Naive thymus-derived CD8-positive, alpha-beta T cell (primary cell): ENCODE measurements at regions not wholly inside any gene's neighbourhood (a gene's known extent, or its start where the extent isn't known, plus 50 kb on each side); places are given as distances from the start of the nearest gene placed in this dataset.
"Not testable (repeated sequence)": the region's sequence is repeated elsewhere in the genome, so short reads cannot be mapped to it uniquely, and the experiment has no call there.

Source experiments
- ATAC-seq, 2 donors: fragments of 150-1000 bp; cut with Tn5 transposase in 1 of 2; sonication (Bioruptor Pico), chemical (Tn5 transposase) in 1 of 2; 1 replicate in 1 of 2; 2 replicates in 1 of 2; pipeline ENCODE4 v1.10.0; 2021; ENCODE audit warnings: mild to moderate bottlenecking in 2 of 2, moderate library complexity in 2 of 2
- POLR2A ChIA-PET: fragments of 350-600 bp; sonication (Branson Sonifier 250); formaldehyde crosslinking; loops from one replicate; lab custom pipeline; 2021; ENCODE audit warnings: antibody characterized with exemption; lab: Charles Lee
- DNase-seq, 10 donors: peaks; one replicate each; pipeline versions ENCODE4 v3.0.0 to v3.0.0-alpha.2; 2020 to 2022
- H3K27ac Mint-ChIP-seq, 10 donors: one replicate each; pipeline ENCODE4 v1.8.0; 2020 to 2022; ENCODE audit warnings: mild to moderate bottlenecking in 10 of 10, mixed read lengths in 10 of 10, moderate library complexity in 4 of 10, inconsistent platforms in 1 of 10
- H3K27me3 Mint-ChIP-seq, 5 donors: one replicate each; pipeline ENCODE4 v1.8.0; 2021 to 2022; ENCODE audit warnings: mixed read lengths in 5 of 5
- H3K36me3 Mint-ChIP-seq, 3 donors: one replicate each; pipeline ENCODE4 v1.8.0; 2020 to 2022; ENCODE audit warnings: mixed read lengths in 3 of 3, mild to moderate bottlenecking in 2 of 3, inconsistent platforms in 1 of 3
- H3K4me1 Mint-ChIP-seq, 4 donors: one replicate each; pipeline ENCODE4 v1.8.0; 2021 to 2022; ENCODE audit warnings: mixed read lengths in 4 of 4
- H3K4me3 Mint-ChIP-seq, 10 donors: one replicate each; pipeline ENCODE4 v1.8.0; 2020 to 2022; ENCODE audit warnings: mild to moderate bottlenecking in 10 of 10, mixed read lengths in 10 of 10, moderate library complexity in 6 of 10, inconsistent platforms in 1 of 10
- H3K9me3 Mint-ChIP-seq, 9 donors: one replicate each; pipeline ENCODE4 v1.8.0; 2020 to 2022; ENCODE audit warnings: mixed read lengths in 9 of 9, mild to moderate bottlenecking in 3 of 9, inconsistent platforms in 1 of 9, moderate library complexity in 1 of 9

DNA sequence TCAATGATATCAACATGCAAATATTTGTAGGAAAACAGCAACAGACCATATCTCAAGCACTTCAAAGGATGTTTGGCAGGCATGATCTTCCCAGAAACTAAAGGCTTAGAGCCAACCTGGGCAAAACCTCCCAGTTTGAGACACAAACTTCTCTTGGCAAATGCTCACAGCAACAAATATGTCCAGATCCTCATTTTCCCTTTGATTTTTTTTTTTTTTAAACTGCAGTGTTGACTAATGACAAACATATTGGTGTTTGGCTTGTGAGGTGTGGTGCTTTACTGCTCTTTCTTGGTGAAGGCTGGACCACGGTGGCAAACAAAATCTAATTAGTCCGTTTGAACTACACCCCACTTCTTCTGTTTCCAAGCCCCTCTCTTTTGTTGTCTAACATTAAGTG lies 87.2 kb downstream of the EBLN2 start:
- Mint-ChIP-seq H3K4me1 (no peaks in the 10 kb centered on the region), H3K9me3 (no peaks in the 10 kb centered on the region), H3K27ac (no peak overlapping the region), H3K4me3 (no peak overlapping the region), H3K27me3 (peaks cover 0 to 8% (median 5%) of the 10 kb centered on the region in 5 donors), H3K36me3 (no peaks in the 10 kb centered on the region)
- ATAC-seq: no peak
- POLR2A ChIA-PET: no interaction called here
- no peak for DNase-seq

DNA sequence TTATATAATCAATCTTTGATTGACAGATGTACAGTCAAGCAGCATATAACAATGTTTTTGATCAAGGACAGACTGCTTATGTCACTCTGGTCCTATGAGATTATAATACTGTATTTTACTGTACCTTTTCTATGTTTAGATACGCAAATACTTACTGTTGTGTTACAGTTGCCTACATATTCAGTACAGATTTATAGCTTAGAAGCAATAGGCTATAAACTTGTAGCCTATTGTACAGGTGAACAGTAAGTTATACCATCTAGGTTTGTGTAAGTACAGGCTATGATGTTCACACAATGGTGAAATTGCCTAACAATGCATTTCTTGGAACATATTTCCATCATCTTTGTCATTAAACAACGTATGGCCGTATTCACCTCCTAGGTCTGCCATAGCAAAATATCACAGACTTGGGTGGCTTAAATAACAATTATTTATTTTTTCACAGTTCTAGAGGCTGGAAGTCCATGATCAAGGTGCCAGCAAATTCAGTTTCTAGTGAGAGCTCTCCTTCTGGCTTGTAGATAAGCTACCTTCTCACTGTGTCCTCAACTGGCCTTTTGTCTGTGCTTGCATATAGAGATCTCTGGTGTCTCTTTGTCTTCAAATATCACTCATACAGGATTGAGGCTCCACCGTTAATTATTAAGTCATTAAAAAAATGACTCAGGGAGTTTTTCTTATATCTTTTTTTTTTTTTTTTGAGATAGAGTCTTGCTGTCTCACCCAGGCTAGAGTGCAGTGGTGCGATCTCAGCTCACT lies 89.1 kb downstream of the EBLN2 start:
- Mint-ChIP-seq H3K9me3 (no peaks in the 10 kb centered on the region), H3K27me3 (peaks cover 1 to 21% (median 8%) of the 10 kb centered on the region in 5 donors), H3K27ac (no peak overlapping the region), H3K4me1 (no peaks in the 10 kb centered on the region), H3K4me3 (no peak overlapping the region), H3K36me3 (no peaks in the 10 kb centered on the region)
- no peak for ATAC-seq
- no peak for DNase-seq
- POLR2A ChIA-PET: no interaction called here

DNA sequence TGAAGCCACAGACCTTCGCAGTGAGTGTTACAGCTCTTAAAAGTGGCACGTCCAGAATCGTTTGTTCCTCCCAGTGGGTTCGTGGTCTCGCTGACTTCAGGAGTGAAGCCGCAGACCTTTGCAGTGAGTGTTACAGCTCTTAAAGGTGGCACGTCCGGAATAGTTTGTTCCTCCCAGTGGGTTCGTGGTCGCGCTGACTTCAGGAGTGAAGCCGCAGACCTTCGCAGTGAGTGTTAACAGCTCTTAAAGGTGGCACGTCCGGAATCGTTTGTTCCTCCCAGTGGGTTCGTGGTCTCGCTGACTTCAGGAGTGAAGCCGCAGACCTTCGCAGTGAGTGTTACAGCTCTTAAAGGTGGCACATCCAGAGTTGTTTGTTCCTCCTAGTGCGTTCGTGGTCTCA lies 91.1 kb downstream of the EBLN2 start:
- ATAC-seq, H3K9me3 Mint-ChIP-seq, H3K4me1 Mint-ChIP-seq, H3K4me3 Mint-ChIP-seq, POLR2A ChIA-PET, H3K36me3 Mint-ChIP-seq: not testable (repeated sequence)
- peak in 1 of 10 donors; percentile 10 for DNase-seq
- H3K27me3 Mint-ChIP-seq: peaks cover 1 to 31% (median 10%) of the 10 kb centered on the region in 5 donors
- H3K27ac Mint-ChIP-seq: peak overlapping the region in 2 of 10 donors; percentile 21 to 57

DNA sequence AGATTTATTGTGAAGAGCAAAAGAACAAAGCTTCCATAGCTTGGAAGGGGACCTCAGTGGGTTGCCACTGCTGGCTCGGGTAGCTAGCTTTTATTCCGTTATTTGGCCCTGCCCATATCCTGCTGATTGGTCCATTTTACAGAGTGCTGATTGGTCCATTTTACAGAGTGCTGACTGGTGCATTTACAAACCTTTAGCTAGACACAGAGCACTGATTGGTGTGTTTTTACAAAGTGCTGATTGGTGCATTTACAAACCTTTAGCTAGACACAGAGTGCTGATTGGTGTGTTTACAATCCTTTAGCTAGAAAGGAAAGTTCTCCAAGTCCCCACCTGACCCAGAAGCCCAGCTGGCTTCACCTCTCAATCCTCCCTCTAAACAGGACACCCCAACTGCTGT lies 91.6 kb downstream of the EBLN2 start:
- POLR2A ChIA-PET, H3K36me3 Mint-ChIP-seq, H3K9me3 Mint-ChIP-seq, H3K4me1 Mint-ChIP-seq, H3K27ac Mint-ChIP-seq, ATAC-seq, H3K4me3 Mint-ChIP-seq, DNase-seq: not testable (repeated sequence)
- H3K27me3 Mint-ChIP-seq: peaks cover 1 to 36% (median 13%) of the 10 kb centered on the region in 5 donors

DNA sequence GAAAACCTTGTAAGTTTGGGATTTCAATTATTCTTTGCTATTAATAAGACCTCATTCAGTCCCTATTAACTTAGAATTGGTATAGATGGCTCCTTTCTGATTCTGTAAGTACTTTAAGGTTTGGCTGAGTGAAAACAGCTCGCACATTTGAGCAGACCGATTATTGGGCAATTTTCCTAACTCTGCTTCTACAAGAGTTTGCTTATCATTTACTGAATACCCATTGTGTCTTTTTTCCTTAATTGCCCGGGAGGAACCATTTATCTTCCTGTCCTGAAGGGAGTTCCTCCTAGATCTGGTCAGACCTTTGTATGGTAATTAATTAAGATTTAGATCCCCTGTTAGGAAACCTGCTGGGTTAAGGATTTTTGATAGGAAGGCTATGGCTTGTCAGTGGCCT lies 92.8 kb downstream of the EBLN2 start:
- H3K4me3 Mint-ChIP-seq, H3K36me3 Mint-ChIP-seq, H3K27ac Mint-ChIP-seq, ATAC-seq, POLR2A ChIA-PET, H3K4me1 Mint-ChIP-seq, DNase-seq, H3K9me3 Mint-ChIP-seq: not testable (repeated sequence)
- peaks cover 1 to 38% (median 15%) of the 10 kb centered on the region in 5 donors for H3K27me3 Mint-ChIP-seq

DNA sequence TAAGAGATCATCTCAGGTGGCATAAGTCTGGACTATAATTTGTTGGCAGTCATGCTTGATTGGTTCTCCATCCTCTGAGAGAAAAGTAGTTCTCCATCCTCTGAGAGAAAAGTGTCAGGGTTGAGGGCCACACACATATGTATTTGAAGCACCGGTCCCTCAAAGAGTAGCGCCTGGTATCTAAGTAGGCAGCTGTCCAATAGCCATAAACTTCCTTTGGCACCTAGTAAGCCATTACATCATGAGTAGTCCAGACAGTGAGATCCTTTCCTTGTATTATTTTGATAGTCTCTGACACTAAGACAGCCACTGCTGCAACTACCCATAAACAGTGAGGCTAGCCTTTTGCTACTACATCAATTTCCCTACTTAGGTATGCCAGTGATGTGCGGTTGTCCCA lies 94.0 kb downstream of the EBLN2 start:
- DNase-seq, ATAC-seq, H3K9me3 Mint-ChIP-seq, H3K27ac Mint-ChIP-seq, POLR2A ChIA-PET, H3K4me3 Mint-ChIP-seq, H3K36me3 Mint-ChIP-seq, H3K4me1 Mint-ChIP-seq: not testable (repeated sequence)
- H3K27me3 Mint-ChIP-seq: peaks cover 1 to 37% (median 15%) of the 10 kb centered on the region in 5 donors

DNA sequence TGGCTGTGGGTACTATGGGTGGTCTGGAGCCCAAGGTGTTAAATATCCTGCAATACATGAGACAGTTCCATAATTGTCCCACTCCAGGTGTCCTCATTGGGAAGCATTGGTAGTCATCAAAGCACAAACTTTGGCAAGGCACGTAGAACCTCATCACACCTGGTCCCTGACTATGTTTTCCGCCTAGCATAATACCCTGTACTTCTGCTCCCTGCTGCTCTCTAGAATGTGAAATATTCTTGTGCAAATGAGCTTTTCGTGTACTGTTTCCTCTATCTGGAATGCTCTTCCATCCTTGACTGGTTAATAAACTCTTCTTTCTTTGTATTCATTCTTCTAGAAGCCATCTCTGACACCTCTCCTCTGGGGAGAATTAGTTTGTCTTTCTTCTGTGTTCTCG lies 103.2 kb downstream of the EBLN2 start:
- Mint-ChIP-seq H3K9me3 (peaks cover 0 to 12% (median 2%) of the 10 kb centered on the region in 9 donors), H3K36me3 (no peaks in the 10 kb centered on the region), H3K27ac (no peak overlapping the region), H3K4me3 (no peak overlapping the region), H3K4me1 (no peaks in the 10 kb centered on the region), H3K27me3 (peaks cover 0 to 23% (median 7%) of the 10 kb centered on the region in 5 donors)
- ATAC-seq: no peak
- DNase-seq: no peak
- POLR2A ChIA-PET: no interaction called here

DNA sequence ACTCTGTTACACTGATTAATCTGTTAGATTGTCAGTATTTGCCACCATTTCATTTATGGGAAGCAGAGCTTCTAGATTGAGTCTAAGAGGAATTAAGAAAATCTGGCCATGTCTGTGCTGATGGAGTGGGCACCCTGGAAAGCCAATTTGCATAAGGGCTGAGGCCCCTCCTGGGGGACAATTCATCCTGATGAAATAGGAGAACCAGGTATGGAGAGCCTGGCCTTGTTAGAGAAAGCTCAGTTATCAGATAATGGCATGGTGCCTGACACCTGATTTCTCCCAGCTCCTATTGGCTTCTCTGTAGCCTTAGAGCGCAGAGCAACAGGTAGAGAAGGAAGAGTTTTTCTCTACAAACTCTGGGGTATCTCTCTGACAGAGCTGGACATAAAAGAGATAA lies 114.2 kb downstream of the EBLN2 start:
- no peak overlapping the region for H3K27ac Mint-ChIP-seq
- no peaks in the 10 kb centered on the region for H3K4me1 Mint-ChIP-seq
- DNase-seq: no peak
- H3K9me3 Mint-ChIP-seq: no peaks in the 10 kb centered on the region
- POLR2A ChIA-PET: no interaction called here
- H3K27me3 Mint-ChIP-seq: peaks cover 0 to 8% (median 2%) of the 10 kb centered on the region in 5 donors
- no peak for ATAC-seq
- H3K36me3 Mint-ChIP-seq: no peaks in the 10 kb centered on the region
- H3K4me3 Mint-ChIP-seq: no peak overlapping the region

DNA sequence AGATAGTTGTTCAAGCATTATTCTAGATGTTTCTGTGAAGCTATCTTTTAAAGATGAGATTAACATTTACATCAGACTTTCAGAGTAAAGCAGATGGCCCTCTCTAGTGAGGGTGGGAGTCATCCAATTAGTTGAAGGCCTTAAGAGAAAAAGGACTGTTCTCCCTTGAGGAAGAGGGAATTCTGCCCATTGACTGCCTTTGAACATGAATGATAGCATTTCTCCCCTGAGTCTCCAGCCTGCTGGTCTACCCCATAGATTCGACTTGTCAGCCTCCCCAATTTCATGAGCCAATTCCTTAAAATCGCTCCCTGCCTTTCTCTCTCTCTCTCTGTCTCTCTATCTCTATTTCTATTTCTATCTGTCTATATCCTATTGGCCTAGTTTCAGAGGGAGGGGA lies 115.5 kb downstream of the EBLN2 start:
- Mint-ChIP-seq H3K27ac (no peak overlapping the region), H3K36me3 (no peaks in the 10 kb centered on the region), H3K4me3 (peak overlapping the region in 1 of 10 donors; percentile 15), H3K27me3 (peaks cover 0 to 8% (median 0%) of the 10 kb centered on the region in 5 donors), H3K9me3 (no peaks in the 10 kb centered on the region), H3K4me1 (no peaks in the 10 kb centered on the region)
- POLR2A ChIA-PET: no interaction called here
- DNase-seq (no peak), ATAC-seq (no peak)

DNA sequence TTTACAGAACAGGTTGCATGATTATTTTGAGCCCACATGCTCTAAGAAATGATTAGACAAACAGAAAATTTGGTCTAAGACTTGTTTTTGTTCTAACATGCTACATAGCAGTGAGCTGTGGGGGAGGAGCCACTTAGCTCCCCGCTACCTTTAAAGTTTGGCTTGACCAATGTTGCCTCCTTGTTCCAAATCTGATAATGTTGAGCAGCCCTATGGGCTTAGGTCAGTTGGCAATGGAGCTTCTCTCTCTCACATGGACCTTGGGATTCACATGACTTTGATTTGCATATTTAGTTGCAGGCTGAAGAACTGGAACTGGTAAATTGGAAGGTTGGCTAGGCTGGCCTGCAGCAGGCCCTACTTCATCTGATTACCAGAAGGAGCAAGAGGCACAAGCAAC lies 116.4 kb downstream of the EBLN2 start:
- peaks cover 0 to 9% (median 3%) of the 10 kb centered on the region in 5 donors for H3K27me3 Mint-ChIP-seq
- no peak for DNase-seq
- no peak overlapping the region for H3K4me3 Mint-ChIP-seq
- H3K4me1 Mint-ChIP-seq: no peaks in the 10 kb centered on the region
- no peaks in the 10 kb centered on the region for H3K36me3 Mint-ChIP-seq
- no peaks in the 10 kb centered on the region for H3K9me3 Mint-ChIP-seq
- no peak for ATAC-seq
- H3K27ac Mint-ChIP-seq: no peak overlapping the region
- POLR2A ChIA-PET: no interaction called here

DNA sequence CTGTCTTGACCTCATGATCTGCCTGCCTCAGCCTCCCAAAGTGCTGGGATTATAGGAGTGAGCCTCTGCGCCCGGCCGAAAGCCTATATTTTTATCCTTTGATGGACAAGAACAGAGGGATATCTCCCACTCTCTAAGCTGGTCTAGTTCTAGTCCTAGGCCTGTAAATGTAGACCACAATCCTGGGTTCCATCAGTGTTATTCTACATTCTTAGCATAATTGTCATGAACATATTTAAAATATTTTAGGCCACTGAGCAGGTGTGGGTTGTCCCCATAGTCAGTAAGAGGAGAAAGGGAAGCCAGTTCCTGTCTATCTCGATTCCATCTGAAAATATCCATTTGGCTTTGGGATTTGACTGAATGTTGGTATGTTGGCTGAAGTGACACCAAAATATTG lies 118.1 kb downstream of the EBLN2 start:
- ATAC-seq (no peak), DNase-seq (no peak)
- Mint-ChIP-seq H3K27me3 (peaks cover 0 to 20% (median 3%) of the 10 kb centered on the region in 5 donors), H3K36me3 (no peaks in the 10 kb centered on the region), H3K9me3 (no peaks in the 10 kb centered on the region), H3K4me3 (no peak overlapping the region), H3K4me1 (no peaks in the 10 kb centered on the region), H3K27ac (no peak overlapping the region)
- POLR2A ChIA-PET: no interaction called here

DNA sequence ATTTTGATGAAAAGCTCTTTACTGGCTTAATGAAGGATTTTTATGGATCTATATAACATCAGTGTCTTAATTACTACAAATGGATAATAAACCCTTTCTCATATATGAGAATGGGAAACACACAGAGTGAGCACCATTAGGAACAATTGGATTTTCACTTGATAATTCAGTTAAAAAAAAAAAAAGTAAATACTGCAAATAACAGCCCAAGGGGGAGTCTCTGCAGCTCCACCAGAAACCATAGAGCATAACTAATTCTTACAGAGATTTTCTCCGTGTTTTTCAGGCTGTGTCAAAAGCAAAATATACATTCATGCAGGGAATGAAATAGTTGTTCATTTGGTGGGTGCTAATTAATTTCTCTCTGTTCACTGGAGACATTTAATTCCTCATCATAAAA lies 125.3 kb downstream of the EBLN2 start:
- ATAC-seq (no peak), DNase-seq (no peak)
- H3K4me1 Mint-ChIP-seq: no peaks in the 10 kb centered on the region
- peaks cover 0 to 6% (median 0%) of the 10 kb centered on the region in 9 donors for H3K9me3 Mint-ChIP-seq
- H3K27me3 Mint-ChIP-seq: peaks cover 1 to 22% (median 11%) of the 10 kb centered on the region in 5 donors
- no peak overlapping the region for H3K4me3 Mint-ChIP-seq
- POLR2A ChIA-PET: no interaction called here
- no peak overlapping the region for H3K27ac Mint-ChIP-seq
- H3K36me3 Mint-ChIP-seq: no peaks in the 10 kb centered on the region

DNA sequence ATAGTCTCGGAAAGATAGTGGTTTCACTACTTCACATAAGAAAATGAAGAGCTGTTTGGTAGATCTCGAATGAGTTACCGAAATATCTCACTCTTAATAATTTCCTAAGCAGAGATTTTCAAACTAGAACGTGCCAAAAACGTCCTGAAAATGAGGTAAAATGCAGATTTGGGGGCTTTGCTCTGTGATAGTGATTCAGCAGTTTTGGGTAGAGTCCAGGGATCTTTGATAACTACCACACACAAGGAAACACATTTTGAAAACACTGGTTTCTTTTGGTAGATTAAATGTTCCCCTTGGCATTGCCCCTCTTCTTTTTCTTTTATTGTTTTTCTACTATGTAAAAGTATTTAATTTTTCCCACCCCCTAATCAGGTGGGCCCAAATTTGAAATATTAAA lies 125.9 kb downstream of the EBLN2 start:
- DNase-seq (no peak), ATAC-seq (no peak)
- Mint-ChIP-seq H3K4me3 (no peak overlapping the region), H3K9me3 (peaks cover 0 to 6% (median 0%) of the 10 kb centered on the region in 9 donors), H3K36me3 (no peaks in the 10 kb centered on the region), H3K4me1 (no peaks in the 10 kb centered on the region), H3K27me3 (peaks cover 3 to 24% (median 14%) of the 10 kb centered on the region in 5 donors), H3K27ac (no peak overlapping the region)
- POLR2A ChIA-PET: no interaction called here

DNA sequence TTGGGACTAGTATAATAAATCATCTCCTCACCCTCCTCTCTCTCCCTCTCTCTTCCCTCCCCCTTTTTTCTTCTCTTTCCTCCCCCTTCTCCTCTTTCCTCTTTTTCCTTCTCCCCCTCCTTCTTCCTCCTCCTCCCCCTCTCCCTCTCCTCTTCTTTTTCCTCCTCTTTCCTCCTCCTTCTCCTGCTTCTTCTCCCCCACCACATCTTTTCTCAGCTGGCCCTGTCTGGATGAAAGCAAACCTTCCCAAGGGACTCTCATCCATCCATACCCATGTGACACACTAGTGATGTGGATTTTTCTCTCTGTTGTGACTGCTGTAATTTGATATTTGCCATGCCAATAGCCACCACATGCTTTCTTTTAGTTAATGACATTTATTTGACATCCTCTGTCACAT lies 127.2 kb downstream of the EBLN2 start:
- Mint-ChIP-seq H3K36me3 (no peaks in the 10 kb centered on the region), H3K9me3 (peaks cover 0 to 10% (median 2%) of the 10 kb centered on the region in 9 donors)
- no peak for DNase-seq

More for the DNA sequence above, 127.2 kb downstream of the EBLN2 start:
- Mint-ChIP-seq H3K4me1 (no peaks in the 10 kb centered on the region), H3K27me3 (peaks cover 3 to 14% (median 9%) of the 10 kb centered on the region in 5 donors), H3K27ac (no peak overlapping the region), H3K4me3 (no peak overlapping the region)
- ATAC-seq: no peak
- POLR2A ChIA-PET: no interaction called here
